ENCODE measurements at regions not wholly inside any gene's neighbourhood (a gene's known extent, or its start where the extent isn't known, plus 50 kb on each side); places are given as distances from the start of the nearest gene placed in this dataset.

DNA sequence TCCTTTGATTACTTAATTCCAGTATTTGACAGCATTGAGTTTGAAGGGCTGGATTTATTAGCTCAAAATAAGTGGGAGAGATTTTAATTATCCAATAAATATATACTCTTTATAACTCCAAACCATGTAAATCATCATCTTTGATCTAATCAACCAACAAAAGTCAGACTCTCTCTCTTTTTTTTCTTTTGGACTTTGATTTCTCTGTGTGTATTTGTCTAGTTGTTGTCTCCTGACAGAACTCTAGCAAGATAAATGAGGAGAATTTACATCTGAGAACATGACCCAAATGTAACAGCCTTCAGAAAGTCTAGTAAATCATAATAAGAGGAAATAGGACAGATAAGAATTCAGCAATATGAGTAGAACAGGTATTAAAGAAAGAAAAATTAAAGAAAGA lies 567.1 kb downstream of the PPARGC1A start:
- TF ChIP-seq, protein P1, sequence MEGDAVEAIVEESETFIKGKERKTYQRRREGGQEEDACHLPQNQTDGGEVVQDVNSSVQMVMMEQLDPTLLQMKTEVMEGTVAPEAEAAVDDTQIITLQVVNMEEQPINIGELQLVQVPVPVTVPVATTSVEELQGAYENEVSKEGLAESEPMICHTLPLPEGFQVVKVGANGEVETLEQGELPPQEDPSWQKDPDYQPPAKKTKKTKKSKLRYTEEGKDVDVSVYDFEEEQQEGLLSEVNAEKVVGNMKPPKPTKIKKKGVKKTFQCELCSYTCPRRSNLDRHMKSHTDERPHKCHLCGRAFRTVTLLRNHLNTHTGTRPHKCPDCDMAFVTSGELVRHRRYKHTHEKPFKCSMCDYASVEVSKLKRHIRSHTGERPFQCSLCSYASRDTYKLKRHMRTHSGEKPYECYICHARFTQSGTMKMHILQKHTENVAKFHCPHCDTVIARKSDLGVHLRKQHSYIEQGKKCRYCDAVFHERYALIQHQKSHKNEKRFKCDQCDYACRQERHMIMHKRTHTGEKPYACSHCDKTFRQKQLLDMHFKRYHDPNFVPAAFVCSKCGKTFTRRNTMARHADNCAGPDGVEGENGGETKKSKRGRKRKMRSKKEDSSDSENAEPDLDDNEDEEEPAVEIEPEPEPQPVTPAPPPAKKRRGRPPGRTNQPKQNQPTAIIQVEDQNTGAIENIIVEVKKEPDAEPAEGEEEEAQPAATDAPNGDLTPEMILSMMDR (IDR thresholded peaks at IDR 0.05) = no peak
- TF ChIP-seq POLR2A (IDR thresholded peaks at IDR 0.05) = no peak
